GM21786 (cell line): ENCODE measurements at regions not wholly inside any gene's neighbourhood (a gene's known extent, or its start where the extent isn't known, plus 50 kb on each side); places are given as distances from the start of the nearest gene placed in this dataset.

Experiments used
- ATAC-seq: cut with Tn5 transposase; IDR thresholded peaks from one replicate; pipeline ENCODE4 v1.9.1; 2021; ENCODE audit not compliant: unreplicated experiment

DNA sequence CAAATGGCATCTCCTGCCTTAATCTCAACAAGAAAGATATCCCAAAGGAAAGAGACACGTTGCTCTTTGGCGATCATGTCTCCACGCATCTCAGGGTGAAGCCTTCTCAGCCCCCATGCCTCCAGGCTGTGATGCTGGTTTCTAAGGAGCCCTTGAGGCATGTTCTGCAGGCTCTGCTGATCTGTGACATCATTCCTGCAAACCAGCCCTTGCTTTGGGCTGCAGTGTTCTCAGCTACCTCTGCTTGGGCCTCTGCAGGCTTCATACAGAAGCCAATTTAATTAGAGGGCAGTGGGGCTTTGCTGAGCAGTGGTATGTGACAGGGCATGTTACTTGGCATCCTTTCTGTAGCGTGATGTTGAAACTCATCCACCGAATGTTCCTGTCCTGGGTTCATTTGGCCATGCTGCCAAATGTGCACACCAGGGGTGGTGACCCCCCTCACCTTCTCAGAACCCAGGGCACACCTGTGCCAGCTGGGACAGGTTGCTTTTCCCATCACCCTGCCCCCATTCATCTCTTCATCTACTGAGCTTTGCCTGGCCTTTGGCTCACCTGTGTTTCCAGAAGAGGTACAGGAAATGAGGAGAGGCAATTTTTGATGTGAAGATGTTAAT lies 230.9 kb downstream of the TEX29 start:
- no peak for ATAC-seq

DNA sequence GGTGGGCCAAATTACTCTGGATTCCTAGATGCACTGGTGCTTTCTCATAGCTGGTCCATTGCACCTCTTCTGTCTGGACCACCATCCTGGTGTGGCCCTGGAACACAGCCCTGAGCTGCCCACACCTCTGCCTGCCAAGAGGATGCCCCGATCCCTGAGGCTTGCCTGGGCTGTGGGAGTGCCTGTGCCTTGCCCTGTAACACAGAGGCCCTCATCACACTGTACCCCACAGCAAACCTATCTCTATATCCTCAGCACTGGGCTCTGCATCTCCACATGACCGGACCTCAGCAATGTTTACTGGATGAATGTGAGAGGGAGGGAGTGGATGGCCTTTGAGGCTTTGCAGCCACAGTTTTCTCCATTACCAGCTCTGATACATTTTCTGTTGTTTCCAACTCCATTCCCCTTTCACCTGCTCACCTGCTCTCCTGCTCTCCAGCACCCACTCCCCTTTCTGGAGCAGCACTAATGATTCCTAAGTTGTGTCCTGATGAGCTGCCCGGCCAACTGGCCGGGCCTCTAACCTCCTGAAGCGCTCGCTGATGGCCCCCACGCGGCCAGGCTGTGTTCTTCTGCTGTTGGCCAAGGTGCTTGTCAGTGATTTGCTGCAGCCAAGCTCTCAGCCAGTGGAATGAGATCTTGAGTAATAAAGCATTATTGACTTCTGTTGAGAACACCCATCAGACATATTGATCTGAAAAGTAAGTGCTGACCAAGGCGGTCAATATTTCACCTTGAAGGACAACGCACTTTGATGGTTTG lies 232.6 kb downstream of the TEX29 start:
- ATAC-seq, result no peak

DNA sequence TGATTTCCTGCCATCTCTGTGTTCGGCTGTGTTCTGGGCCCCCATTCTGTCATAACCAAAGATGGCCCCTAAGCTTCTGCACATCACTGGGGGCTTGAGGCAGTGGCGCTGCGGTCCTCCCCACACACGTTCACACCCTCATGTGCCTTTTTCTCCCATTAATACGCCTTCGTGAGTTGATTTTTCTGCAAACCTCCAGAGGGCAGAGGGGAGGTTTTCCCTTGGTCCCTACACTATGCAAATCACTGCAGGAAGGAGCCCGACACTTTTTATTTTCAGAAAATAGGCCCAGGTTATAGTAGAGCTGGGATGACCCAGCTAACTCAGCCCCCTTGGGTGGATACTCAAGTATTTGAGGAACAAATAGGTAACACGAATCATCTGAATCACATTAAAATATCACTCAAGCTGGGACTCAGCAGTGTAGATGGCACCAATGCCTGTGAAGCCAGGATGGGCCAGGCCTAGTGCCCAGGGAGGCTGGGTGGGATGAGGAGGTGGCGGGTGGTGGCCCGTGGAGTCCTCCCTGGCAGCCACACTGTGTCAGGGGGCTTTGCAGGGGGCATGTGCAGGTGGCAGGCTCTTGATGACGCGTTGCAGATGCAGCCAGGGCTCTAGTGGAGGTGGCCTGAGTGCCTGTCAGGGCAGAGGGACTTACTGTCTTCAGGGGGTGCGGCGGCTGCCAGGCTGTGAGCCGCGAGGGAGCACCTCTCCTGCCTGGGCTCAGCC lies 234.3 kb downstream of the TEX29 start:
- no peak for ATAC-seq

GRCh38 chr13:111555268-111555808 lies 234.9 kb downstream of the TEX29 start:
- no peak for ATAC-seq

DNA sequence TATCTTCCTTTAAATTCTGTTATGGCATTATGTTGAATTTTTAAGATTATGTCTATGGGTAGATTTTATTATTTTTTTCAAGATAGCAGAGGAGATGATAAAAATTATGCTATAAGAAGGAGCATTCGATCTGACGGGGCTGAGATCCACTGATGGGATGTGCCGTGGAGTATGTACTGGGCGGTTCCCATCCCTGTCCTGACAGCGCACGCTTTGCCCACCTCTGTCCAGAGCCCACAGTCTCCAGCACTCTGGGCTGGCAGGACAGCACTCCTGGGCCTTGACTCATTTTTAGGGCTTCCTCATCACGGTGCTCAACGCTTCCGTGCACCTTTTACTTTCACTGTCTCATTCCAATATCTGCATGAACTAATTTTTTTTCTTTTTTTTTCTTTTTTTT lies 235.5 kb downstream of the TEX29 start:
- ATAC-seq, result no peak

- ATAC-seq, result no peak
Observed at GRCh38 chr13:111556496-111556895, 236.1 kb downstream of the TEX29 start.

DNA sequence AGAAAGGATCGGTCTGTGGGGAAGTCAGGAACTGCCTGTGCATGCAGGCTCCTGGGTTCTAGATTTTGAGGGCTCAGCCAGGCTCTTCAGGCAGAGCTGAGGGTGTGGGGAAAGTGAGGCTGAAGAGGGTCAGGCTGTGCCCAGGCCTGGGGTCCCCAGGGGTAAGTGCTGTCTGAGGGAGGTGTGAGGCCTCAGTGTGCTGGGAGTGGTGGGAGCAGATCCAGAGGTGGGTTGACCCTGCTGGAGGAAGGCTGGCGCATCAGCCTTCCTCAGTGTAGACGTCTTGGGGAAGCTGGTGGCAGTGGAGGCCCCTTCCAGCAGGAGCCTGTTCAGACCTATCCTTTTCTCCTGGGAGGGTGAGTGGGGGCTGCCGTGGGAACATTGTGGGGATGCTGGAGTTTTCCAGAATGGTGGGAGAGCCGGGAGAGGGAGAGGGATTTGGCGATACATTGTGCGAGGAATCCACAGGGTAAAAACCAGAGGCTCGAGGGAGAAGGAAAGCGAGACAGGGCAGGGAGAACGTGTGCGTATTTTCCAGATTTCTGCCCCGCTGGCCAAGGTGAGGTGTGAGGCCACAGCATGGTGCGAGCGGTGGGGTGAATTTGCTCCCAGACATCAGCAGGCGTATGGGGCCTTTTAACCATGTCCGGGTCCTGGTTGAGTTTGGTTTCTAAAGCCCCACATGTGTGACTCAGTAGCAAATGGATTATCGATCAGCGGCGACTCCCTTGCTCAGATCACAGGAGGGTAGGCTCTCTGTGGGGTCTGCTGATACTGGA lies 237.7 kb downstream of the TEX29 start:
- no peak for ATAC-seq

- no peak for ATAC-seq
Observed at GRCh38 chr13:111558700-111559088, 238.3 kb downstream of the TEX29 start.

DNA sequence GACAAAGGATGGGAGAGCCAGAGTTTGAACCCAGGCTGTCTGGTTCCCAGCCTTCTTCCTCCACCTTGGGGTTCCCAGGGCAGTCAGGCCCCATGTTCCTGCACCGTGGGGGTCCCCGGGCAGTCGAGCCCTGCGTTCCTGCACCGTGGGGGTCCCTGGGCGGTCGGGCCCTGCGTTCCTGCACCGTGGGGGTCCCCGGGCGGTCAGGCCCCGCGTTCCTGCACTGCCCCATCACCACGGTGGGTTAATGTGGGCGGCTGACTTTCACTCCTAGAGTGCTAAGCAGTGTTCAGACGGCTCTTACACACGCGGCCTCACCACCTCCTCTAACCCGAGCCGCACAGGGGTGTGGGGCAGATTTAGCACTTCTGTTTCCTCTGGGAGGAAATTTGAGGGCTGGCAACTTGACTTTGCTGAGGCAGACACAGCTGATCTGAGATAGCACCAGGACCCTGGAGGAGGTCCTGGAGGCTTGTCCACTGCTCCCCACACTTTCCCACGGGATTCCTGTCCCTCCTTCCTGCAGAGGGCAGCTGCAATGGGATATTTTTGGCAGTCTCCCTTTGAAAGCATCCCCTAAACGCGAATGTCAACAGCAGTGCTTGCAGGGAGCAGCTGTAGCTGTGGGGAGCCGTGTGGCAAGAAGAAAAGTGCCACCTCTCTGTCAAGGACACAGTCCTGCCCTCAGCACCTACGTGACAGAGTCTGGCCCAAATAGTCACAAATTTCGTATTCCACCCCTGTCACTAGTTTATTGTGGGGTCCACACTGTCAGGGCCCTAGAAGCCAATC lies 239.4 kb downstream of the TEX29 start:
- ATAC-seq, result no peak

GRCh38 chr13:111561091-111561781 lies 240.8 kb downstream of the TEX29 start:
- ATAC-seq, result no peak

DNA sequence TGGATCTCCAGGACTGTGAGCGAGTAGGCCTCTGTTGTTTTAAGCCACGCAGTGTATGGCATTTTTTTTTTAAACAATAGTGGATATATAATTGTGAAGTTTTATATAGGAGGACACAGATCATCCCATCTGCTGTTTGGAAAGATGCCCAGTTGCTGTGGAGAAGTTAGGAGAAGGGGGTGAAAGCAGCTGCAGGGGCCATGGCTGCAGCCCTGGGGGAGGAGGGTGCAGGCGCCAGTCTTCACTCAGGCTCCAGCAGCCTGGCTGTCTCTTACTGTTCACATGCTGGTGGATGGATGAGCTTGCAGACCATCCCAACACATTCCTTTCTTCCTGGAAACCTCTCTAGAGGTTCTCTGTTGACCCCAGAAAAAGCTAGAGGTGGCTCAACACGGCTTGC lies 242.3 kb downstream of the TEX29 start:
- ATAC-seq, result no peak

- ATAC-seq, result no peak
Observed at GRCh38 chr13:111564606-111565005, 244.2 kb downstream of the TEX29 start.

DNA sequence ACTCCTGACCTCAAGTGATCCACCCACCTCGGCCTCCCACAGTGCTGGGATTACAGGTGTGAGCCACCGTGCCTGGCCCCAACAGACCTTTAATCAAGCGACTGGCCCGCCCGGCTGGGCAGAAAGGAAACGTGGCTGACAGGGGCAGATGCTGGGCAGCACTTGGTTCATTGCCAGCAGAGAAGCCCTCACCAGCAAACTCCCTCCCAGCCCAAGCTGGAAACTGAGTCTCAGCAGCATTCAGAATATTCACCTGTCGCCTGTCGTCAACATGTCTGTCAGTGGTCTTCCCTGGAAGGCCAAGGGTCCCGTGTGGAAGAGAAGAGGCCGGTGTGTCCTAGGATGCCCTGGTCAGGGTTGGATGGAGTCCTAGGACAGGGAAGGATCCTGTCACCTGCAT lies 245.0 kb downstream of the TEX29 start:
- no peak for ATAC-seq

- no peak for ATAC-seq
Observed at GRCh38 chr13:111566567-111566966, 246.1 kb downstream of the TEX29 start.

DNA sequence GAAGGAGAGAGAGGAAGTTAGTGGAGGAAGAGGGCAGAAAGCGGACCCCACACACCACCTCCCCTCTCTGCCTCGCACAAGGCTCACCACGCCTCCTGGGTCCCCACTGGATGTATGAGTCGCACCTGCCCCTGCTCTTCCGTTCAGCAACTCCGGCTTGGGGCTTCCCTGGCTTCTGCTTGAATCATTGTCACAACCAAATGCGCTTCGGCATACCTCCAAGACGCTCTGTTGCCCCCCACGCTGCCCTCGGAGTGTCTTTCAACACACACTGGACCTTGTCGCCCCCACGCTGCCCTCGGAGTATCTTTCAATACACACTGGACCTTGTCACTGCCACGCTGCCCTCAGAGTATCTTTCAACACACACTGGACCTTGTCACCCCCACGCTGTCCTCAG lies 247.2 kb downstream of the TEX29 start:
- no peak for ATAC-seq

DNA sequence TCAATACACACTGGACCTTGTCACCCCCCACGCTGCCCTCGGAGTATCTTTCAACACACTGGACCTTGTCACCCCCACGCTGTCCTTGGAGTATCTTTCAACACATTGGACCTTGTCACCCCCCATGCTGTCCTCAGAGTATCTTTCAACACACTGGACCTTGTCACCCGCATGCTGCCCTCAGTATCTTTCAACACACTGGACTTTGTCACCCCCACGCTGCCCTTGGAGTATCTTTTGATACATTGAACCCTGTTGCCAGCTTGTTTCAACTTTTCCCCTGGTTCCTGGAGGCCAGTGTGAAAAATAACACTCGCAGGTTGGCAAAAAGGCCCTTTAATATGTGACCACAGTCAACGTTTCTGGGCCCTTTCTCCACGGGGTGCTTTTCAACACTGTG lies 247.8 kb downstream of the TEX29 start:
- no peak for ATAC-seq

DNA sequence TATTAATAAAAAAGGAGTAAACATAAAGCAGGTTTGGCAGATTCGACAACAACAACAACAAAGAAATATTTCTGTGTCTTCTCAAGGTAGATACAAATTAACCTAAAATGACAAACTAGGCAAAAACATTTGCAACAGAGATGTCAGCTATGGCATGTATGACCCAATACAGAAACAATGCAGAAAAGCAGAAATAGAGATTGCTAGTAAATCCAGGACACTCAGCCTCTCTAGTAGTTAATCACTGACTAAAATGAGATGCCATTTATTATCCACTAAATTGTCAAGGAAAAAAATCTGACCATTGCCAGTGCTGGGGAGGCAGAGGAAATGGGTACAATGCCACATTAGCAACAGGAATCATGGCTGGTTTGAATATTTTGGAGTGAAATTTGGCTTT lies 250.5 kb downstream of the TEX29 start:
- ATAC-seq, result no peak

GRCh38 chr13:111572956-111573761 lies 252.7 kb downstream of the TEX29 start:
- no peak for ATAC-seq

- no peak for ATAC-seq
Observed at GRCh38 chr13:111573801-111574200, 253.4 kb downstream of the TEX29 start.
